Tibial nerve (tissue), 3 donors: ENCODE measurements at regions not wholly inside any gene's neighbourhood (a gene's known extent, or its start where the extent isn't known, plus 50 kb on each side); places are given as distances from the start of the nearest gene placed in this dataset.

Experiments
- POLR2A ChIP-seq, 2 donors: fragments of 450-650 bp; IDR thresholded peaks; one replicate each; pipeline ENCODE4 v1.6.1; 2017; ENCODE audit warnings: antibody characterized with exemption in 2 of 2, mild to moderate bottlenecking in 2 of 2, moderate library complexity in 2 of 2
- TF ChIP-seq, protein P1 (sequence below), 5 experiments: fragments of 200-600 bp in 3 of 5; fragments of 450-650 bp in 2 of 5; sonication (generic) in 3 of 5; IDR thresholded peaks; one replicate each; pipeline ENCODE4 v1.5.1; 2016 to 2019; ENCODE audit warnings: antibody characterized with exemption in 5 of 5, mild to moderate bottlenecking in 3 of 5, moderate library complexity in 2 of 5

DNA sequence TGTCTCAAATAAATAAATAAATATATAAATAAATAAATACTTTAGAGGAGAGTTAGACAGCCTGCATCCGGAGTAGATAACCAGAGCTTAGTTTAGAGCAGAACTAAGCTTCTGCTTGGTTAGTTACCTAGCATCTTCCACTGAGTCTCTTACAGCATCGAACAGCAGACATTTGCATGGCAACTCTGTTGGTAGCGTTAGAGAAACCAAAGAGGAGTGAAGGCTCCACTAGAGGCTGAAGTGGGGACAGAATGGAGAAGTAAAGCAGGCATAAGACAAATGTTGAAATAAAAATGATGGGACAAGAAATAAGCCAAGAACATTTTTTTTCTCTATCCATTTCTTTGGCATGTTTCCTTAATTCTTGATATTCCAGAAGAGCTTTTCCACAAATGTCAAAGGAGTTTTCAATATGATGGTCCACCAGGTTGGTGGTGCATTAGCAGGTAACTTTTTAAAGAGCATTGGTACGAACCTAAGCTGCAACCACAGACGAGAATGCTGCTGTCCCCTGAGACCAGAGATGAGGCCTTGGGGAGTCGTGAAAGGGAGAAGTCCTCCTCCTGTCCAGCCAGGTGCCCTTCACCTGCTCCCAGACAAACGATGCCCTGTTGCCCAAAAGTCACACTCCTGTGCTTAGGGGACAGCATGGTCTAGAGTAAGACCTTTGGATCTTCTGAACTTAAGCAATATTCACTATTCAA lies 438.3 kb downstream of the DIRAS2 start:
- TF ChIP-seq, protein P1, sequence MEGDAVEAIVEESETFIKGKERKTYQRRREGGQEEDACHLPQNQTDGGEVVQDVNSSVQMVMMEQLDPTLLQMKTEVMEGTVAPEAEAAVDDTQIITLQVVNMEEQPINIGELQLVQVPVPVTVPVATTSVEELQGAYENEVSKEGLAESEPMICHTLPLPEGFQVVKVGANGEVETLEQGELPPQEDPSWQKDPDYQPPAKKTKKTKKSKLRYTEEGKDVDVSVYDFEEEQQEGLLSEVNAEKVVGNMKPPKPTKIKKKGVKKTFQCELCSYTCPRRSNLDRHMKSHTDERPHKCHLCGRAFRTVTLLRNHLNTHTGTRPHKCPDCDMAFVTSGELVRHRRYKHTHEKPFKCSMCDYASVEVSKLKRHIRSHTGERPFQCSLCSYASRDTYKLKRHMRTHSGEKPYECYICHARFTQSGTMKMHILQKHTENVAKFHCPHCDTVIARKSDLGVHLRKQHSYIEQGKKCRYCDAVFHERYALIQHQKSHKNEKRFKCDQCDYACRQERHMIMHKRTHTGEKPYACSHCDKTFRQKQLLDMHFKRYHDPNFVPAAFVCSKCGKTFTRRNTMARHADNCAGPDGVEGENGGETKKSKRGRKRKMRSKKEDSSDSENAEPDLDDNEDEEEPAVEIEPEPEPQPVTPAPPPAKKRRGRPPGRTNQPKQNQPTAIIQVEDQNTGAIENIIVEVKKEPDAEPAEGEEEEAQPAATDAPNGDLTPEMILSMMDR (IDR thresholded peaks at IDR 0.05): no peak
- TF ChIP-seq POLR2A (IDR thresholded peaks at IDR 0.05): no peak
